ACC112 (cell line): ENCODE measurements at regions not wholly inside any gene's neighbourhood (a gene's known extent, or its start where the extent isn't known, plus 50 kb on each side); places are given as distances from the start of the nearest gene placed in this dataset.

Experiments used
- H2AFZ ChIP-seq: fragments of 200-600 bp; sonication (generic); one replicate; pipeline ENCODE4 v1.6.0; 2017; ENCODE audit warnings: antibody characterized with exemption, low read length; ENCODE audit not compliant: unreplicated experiment
- H3K27ac ChIP-seq: fragments of 200-600 bp; sonication (generic); 2 replicates; pipeline ENCODE4 v1.5.1; 2014; ENCODE audit warnings: low read depth, mild to moderate bottlenecking, antibody characterized with exemption, low read length, moderate library complexity
- H3K27me3 ChIP-seq: fragments of 200-600 bp; sonication (generic); 2 replicates; pipeline ENCODE4 v1.6.1; 2014; ENCODE audit warnings: mild to moderate bottlenecking, antibody characterized with exemption, low read length, moderate library complexity, mixed read lengths; ENCODE audit not compliant: insufficient read depth
- H3K36me3 ChIP-seq: fragments of 200-600 bp; sonication (generic); 2 replicates; pipeline ENCODE4 v1.6.1; 2016; ENCODE audit warnings: mild to moderate bottlenecking, antibody characterized with exemption, low read length, moderate library complexity, mixed read lengths; ENCODE audit not compliant: insufficient read depth
- H3K4me1 ChIP-seq: fragments of 200-600 bp; sonication (generic); one replicate; pipeline ENCODE4 v1.6.1; 2016; ENCODE audit warnings: low read length, mixed read lengths; ENCODE audit not compliant: insufficient read depth, unreplicated experiment, control insufficient read depth
- H3K4me3 ChIP-seq: fragments of 200-600 bp; sonication (generic); 2 replicates; pipeline ENCODE4 v1.5.1; 2014; ENCODE audit warnings: mild to moderate bottlenecking, low read depth, low read length
- H3K79me2 ChIP-seq: fragments of 200-600 bp; sonication (generic); one replicate; pipeline ENCODE4 v1.6.0; 2016; ENCODE audit warnings: low read length; ENCODE audit not compliant: control insufficient read depth, unreplicated experiment, insufficient read depth

- Histone ChIP-seq H3K4me1 (peaks cover 25% of the 10 kb centered on the region), H3K79me2 (no peaks in the 10 kb centered on the region), H3K36me3 (no peaks in the 10 kb centered on the region), H2AFZ (no peak overlapping the region), H3K4me3 (no peak overlapping the region), H3K27me3 (no peaks in the 10 kb centered on the region), H3K27ac (no peak overlapping the region)
Measured at GRCh38 chr10:62890395-62890794, 74.2 kb upstream of the EGR2 start.

GRCh38 chr10:62887642-62888041 lies 71.5 kb upstream of the EGR2 start:
- Histone ChIP-seq H3K27me3 (no peaks in the 10 kb centered on the region), H3K79me2 (no peaks in the 10 kb centered on the region), H3K27ac (no peak overlapping the region)

GRCh38 chr10:62885684-62886461 lies 69.7 kb upstream of the EGR2 start:
- Histone ChIP-seq H3K36me3 (no peaks in the 10 kb centered on the region), H3K4me1 (peaks cover 13% of the 10 kb centered on the region), H2AFZ (no peak overlapping the region), H3K27ac (0 out of 2 replicates have a peak overlapping the region, but pooled peaks have one; percentile 1), H3K4me3 (peak overlapping the region; percentile 14; the same call in 1 of the 2 replicates), H3K27me3 (0 out of 2 replicates have a peak, but pooled peaks cover 5% of the 10 kb centered on the region), H3K79me2 (no peaks in the 10 kb centered on the region)

More at GRCh38 chr10:62887642-62888041, 71.5 kb upstream of the EGR2 start:
- H3K36me3 ChIP-seq = no peaks in the 10 kb centered on the region
- H3K4me3 ChIP-seq = no peak overlapping the region
- no peak overlapping the region for H2AFZ ChIP-seq
- H3K4me1 ChIP-seq = peaks cover 15% of the 10 kb centered on the region

- Histone ChIP-seq H3K27ac (no peak overlapping the region), H3K36me3 (no peaks in the 10 kb centered on the region), H3K4me3 (no peak overlapping the region), H3K79me2 (no peaks in the 10 kb centered on the region), H3K27me3 (peaks cover 20% of the 10 kb centered on the region), H3K4me1 (no peaks in the 10 kb centered on the region), H2AFZ (no peak overlapping the region)
Measured at GRCh38 chr10:62880162-62880561, 64.0 kb upstream of the EGR2 start.

GRCh38 chr10:62873866-62874265 lies 57.7 kb upstream of the EGR2 start:
- Histone ChIP-seq H3K79me2 (no peaks in the 10 kb centered on the region), H3K27me3 (peaks cover 3% of the 10 kb centered on the region), H3K27ac (no peak overlapping the region), H3K36me3 (no peaks in the 10 kb centered on the region), H3K4me3 (no peak overlapping the region), H3K4me1 (no peaks in the 10 kb centered on the region), H2AFZ (no peak overlapping the region)

- Histone ChIP-seq H3K27ac (no peak overlapping the region), H3K4me1 (peaks cover 13% of the 10 kb centered on the region), H3K27me3 (no peaks in the 10 kb centered on the region), H3K36me3 (no peaks in the 10 kb centered on the region), H3K79me2 (no peaks in the 10 kb centered on the region), H2AFZ (no peak overlapping the region), H3K4me3 (no peak overlapping the region)
Measured at GRCh38 chr10:62870866-62871265, 54.7 kb upstream of the EGR2 start.

- Histone ChIP-seq H3K27ac (no peak overlapping the region), H2AFZ (no peak overlapping the region), H3K4me3 (no peak overlapping the region), H3K79me2 (no peaks in the 10 kb centered on the region), H3K4me1 (peaks cover 17% of the 10 kb centered on the region), H3K36me3 (no peaks in the 10 kb centered on the region), H3K27me3 (no peaks in the 10 kb centered on the region)
Measured at GRCh38 chr10:62869958-62870357, 53.8 kb upstream of the EGR2 start.

GRCh38 chr10:62866941-62867340 lies 50.8 kb upstream of the EGR2 start:
- Histone ChIP-seq H2AFZ (no peak overlapping the region), H3K4me3 (no peak overlapping the region), H3K27me3 (no peaks in the 10 kb centered on the region), H3K36me3 (no peaks in the 10 kb centered on the region), H3K79me2 (no peaks in the 10 kb centered on the region), H3K27ac (peak overlapping the region; percentile 67), H3K4me1 (peaks cover 17% of the 10 kb centered on the region)

GRCh38 chr10:62866451-62866850 lies 50.3 kb upstream of the EGR2 start:
- Histone ChIP-seq H3K4me3 (no peak overlapping the region), H3K36me3 (no peaks in the 10 kb centered on the region), H3K27me3 (no peaks in the 10 kb centered on the region), H2AFZ (no peak overlapping the region), H3K4me1 (peaks cover 17% of the 10 kb centered on the region), H3K79me2 (no peaks in the 10 kb centered on the region), H3K27ac (peak overlapping the region; percentile 67)
